NCI-H2171 (cell line): ENCODE measurements at regions not wholly inside any gene's neighbourhood (a gene's known extent, or its start where the extent isn't known, plus 50 kb on each side); places are given as distances from the start of the nearest gene placed in this dataset.

Experiments used
- DNase-seq: peaks from one replicate; lab custom pipeline; 2025; lab: John Stamatoyannopoulos, UW

GRCh38 chr17:10968007-10968406, 130.1 kb upstream of the PIRT start:
- DNase-seq: no peak

GRCh38 chr17:10956821-10957220, 118.9 kb upstream of the PIRT start:
- DNase-seq: no peak

- DNase-seq: no peak
Observed at GRCh38 chr17:10944819-10945218, 106.9 kb upstream of the PIRT start.

- no peak for DNase-seq
Observed at GRCh38 chr17:10936931-10937330, 99.0 kb upstream of the PIRT start.

- DNase-seq: no peak
Observed at GRCh38 chr17:10932938-10933337, 95.1 kb upstream of the PIRT start.

- DNase-seq: no peak
Observed at GRCh38 chr17:10931133-10931532, 93.2 kb upstream of the PIRT start.

- no peak for DNase-seq
Observed at GRCh38 chr17:10927712-10928111, 89.8 kb upstream of the PIRT start.

GRCh38 chr17:10920558-10921108, 82.7 kb upstream of the PIRT start:
- no peak for DNase-seq

- DNase-seq: no peak
Observed at GRCh38 chr17:10907370-10907769, 69.5 kb upstream of the PIRT start.

GRCh38 chr17:10899281-10899680, 61.4 kb upstream of the PIRT start:
- DNase-seq: no peak

GRCh38 chr17:10894220-10894619, 56.3 kb upstream of the PIRT start:
- DNase-seq: no peak

- DNase-seq: no peak
Observed at GRCh38 chr17:10888858-10889257, 51.0 kb upstream of the PIRT start.
